ENCODE measurements at regions not wholly inside any gene's neighbourhood (a gene's known extent, or its start where the extent isn't known, plus 50 kb on each side); places are given as distances from the start of the nearest gene placed in this dataset.

DNA sequence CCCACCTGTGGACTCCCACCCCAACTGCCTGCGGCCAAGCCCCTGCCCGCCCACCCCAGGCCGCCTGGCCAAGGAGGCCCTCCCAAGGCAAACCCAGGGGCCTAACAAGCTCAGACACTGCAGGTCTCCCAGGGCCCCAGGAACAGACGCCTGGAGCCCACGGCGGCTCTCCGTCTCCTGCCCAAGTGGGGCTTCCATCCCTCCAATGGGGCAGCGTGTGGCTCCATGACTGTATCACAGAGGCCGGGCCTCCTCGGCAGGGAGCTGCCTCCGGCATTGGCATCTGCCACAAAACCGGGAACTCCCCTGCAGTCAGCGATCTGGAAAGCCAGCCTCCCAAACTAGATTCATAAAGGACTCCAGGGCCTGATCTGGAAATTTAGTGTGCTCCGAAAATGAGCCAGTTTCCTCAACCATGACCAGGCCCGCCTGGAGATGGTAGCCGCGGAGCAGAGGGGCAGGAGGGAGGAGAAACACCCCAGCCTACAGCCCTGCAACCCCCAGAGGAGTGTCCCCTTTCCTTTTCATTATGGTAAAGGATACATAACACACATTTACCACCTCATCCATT, 148.3 kb upstream of the IQSEC1 start:
- Mint-ChIP-seq H3K9me3 (ENCODE audit: insufficient read depth) (no peaks in the 10 kb centered on the region), H3K4me1 (ENCODE audit: low read depth) (peaks cover 8% of the 10 kb centered on the region)
- ATAC-seq, result no peak

DNA sequence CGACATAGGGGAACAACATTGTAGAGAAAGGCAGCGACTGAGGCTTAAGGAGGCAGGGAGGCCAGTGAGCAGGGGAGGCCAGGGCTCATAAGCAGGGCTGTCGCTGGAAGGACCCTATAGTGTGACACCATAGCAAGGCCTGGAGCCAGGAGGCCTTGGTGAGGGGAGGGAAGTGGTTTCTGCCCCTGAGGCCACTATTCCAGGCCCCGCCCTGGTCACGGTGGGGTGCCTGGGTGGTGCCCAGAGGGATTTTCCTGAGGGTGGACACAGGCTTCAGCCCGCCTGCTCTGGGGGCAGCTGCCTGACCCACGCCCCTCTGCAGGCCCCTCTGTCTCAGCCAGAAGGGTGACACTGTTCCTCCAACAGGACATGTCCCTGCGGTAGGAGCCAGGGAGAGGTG, 147.8 kb upstream of the IQSEC1 start:
- peaks cover 8% of the 10 kb centered on the region for H3K4me1 Mint-ChIP-seq (ENCODE audit: low read depth)
- H3K36me3 Mint-ChIP-seq (ENCODE audit: low read depth), result no peaks in the 10 kb centered on the region
- no peak overlapping the region for H3K4me3 Mint-ChIP-seq
- DNase-seq, result no peak
- ChIA-PET POLR2A (no interaction called here), CTCF (no interaction called here)
- H3K27ac Mint-ChIP-seq, result no peak overlapping the region
- peaks cover 6% of the 10 kb centered on the region for H3K27me3 Mint-ChIP-seq (ENCODE audit: low read depth)
- H3K9me3 Mint-ChIP-seq (ENCODE audit: insufficient read depth), result no peaks in the 10 kb centered on the region
- ATAC-seq, result no peak

More for the DNA sequence above, 148.3 kb upstream of the IQSEC1 start:
- ChIA-PET POLR2A (no interaction called here), CTCF (no interaction called here)
- Mint-ChIP-seq H3K27ac (no peak overlapping the region), H3K36me3 (ENCODE audit: low read depth) (no peaks in the 10 kb centered on the region), H3K4me3 (no peak overlapping the region), H3K27me3 (ENCODE audit: low read depth) (peaks cover 6% of the 10 kb centered on the region)
- DNase-seq, result no peak

DNA sequence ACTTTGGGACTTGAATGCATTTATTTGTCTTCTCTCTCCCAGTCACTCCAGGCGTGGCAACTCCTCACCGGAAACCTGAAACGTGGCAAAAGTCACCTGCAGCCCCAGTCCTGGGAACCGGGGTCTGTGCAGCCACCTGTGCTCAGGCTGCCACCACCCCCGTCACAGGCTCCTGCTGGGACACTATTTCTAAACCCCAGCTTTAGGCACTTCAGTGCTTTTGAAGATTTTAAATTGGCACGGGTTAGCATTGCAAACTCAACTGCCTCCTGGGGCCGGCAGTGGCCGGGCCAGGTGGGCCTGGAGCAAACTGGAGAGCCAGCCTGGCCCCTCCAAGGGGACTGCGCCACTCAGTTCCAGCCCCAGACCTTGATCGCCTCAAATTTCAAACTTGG, 146.7 kb upstream of the IQSEC1 start:
- H3K27ac Mint-ChIP-seq, result no peak overlapping the region
- CTCF ChIA-PET, result no interaction called here
- DNase-seq (no peak), ATAC-seq (no peak)
- H3K9me3 Mint-ChIP-seq (ENCODE audit: insufficient read depth), result no peaks in the 10 kb centered on the region
- POLR2A ChIA-PET, result no interaction called here
- peaks cover 8% of the 10 kb centered on the region for H3K4me1 Mint-ChIP-seq (ENCODE audit: low read depth)
- H3K36me3 Mint-ChIP-seq (ENCODE audit: low read depth), result no peaks in the 10 kb centered on the region
- H3K4me3 Mint-ChIP-seq, result no peak overlapping the region
- peaks cover 4% of the 10 kb centered on the region for H3K27me3 Mint-ChIP-seq (ENCODE audit: low read depth)

DNA sequence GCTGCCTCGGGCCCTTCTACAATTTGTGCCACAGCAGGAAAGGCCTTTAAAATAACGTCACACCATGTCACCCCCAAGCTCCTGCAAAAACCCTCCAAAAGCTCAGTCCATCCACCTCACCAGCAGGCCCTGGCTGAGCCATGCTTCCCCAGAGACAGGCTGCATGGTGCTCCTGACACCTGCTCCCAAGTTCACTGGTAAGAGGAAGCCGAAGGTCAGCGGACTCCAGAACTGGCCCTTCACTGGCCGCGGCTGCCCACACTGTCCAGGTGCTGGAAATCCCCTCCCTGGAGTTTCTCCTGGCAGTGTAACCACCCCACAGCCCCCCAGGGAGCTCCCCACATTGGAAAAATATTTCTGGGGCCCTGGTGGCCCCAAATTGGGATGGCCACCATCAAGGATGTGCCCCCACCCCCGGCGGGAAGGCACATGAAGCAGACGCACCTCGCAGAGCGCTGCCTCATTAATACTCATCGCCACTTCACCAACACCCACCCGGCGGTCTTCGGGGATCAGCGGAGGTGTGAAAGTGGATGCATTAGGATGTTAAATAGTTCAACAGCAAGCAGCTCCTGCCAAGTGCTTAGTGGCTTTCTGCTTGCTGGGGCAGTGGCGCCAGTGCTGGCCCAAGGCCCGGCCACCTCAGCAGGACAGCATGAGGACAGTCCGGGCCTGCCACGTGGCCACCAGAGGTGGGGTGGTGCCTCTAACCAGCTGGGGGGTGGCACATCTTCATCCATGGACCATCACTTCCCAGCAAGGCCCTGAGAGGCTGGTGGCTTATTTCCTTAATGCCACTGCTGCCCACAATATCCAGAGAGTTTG, 146.1 kb upstream of the IQSEC1 start:
- Mint-ChIP-seq H3K4me1 (ENCODE audit: low read depth) (peaks cover 8% of the 10 kb centered on the region), H3K36me3 (ENCODE audit: low read depth) (no peaks in the 10 kb centered on the region), H3K9me3 (ENCODE audit: insufficient read depth) (no peaks in the 10 kb centered on the region), H3K27ac (no peak overlapping the region), H3K4me3 (no peak overlapping the region), H3K27me3 (ENCODE audit: low read depth) (peaks cover 4% of the 10 kb centered on the region)
- POLR2A ChIA-PET, result interaction anchor here (1.0 kb wide), 1 partner anchor 15 kb away, joined by 3 read pairs; no protein-coding TSS in a partner anchor
- CTCF ChIA-PET, result no interaction called here
- DNase-seq (no peak), ATAC-seq (no peak)

DNA sequence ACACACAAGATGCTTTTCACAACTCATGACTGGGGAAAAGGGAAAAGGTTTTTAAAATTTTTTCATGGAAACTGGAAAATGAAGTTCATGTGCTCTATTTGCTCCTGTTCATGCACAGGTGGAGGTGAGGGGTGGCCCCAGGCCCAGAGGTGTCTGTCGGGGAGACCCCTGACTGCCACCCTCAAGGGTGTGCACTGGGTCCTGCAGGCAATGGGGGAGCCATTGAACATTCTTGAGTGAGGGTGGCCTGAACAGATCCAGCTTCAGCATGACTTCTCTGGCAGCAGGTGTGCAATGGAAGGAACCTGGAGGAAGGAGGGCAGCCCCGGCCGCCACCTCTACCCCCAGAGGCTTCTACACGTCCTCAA, 145.3 kb upstream of the IQSEC1 start:
- Mint-ChIP-seq H3K9me3 (ENCODE audit: insufficient read depth) (no peaks in the 10 kb centered on the region), H3K36me3 (ENCODE audit: low read depth) (no peaks in the 10 kb centered on the region), H3K4me3 (no peak overlapping the region), H3K4me1 (ENCODE audit: low read depth) (peaks cover 3% of the 10 kb centered on the region), H3K27ac (no peak overlapping the region), H3K27me3 (ENCODE audit: low read depth) (peaks cover 4% of the 10 kb centered on the region)
- ATAC-seq (no peak), DNase-seq (no peak)
- ChIA-PET POLR2A (no interaction called here), CTCF (no interaction called here)

DNA sequence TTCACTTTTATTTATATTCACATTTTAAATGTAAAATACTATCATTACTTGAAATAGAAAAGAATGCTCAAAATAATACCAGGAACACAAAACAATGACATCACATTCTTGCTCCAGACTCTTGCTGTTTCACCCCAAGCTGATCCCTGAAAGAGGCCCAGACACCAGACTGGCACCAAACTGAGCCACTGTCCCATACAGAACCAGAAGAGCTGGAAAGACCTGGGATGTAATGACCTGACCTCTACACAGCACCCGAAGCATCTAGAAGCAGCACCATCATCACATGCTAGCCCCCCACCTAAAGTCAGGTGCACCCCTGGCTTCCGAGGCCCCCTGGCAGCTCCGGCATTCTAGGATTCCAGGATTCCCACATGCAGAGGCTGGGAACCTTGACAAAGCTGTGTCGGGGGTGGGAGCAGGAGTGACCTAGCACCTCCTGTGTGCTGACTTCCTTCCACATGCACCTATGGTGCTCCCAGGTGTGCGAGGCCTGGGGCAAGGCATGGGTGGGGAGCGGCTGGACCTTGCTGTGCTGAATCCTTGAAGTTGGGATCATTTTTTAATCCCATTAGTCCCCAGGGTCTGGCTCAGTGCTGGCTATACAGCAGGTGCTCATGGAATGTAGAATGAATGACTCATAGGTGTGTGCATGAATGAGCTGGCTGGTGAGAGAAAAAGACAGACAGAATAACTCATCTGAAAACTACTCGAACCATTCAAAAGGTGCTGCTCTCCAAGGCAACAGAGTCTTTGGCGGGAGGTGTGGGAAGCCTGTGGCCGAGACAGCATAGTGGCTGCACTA, 144.7 kb upstream of the IQSEC1 start:
- ChIA-PET CTCF (no interaction called here), POLR2A (no interaction called here)
- H3K9me3 Mint-ChIP-seq (ENCODE audit: insufficient read depth), result no peaks in the 10 kb centered on the region
- no peak overlapping the region for H3K4me3 Mint-ChIP-seq
- H3K27ac Mint-ChIP-seq, result no peak overlapping the region
- no peaks in the 10 kb centered on the region for H3K4me1 Mint-ChIP-seq (ENCODE audit: low read depth)
- H3K36me3 Mint-ChIP-seq (ENCODE audit: low read depth), result no peaks in the 10 kb centered on the region
- DNase-seq (no peak), ATAC-seq (no peak)
- H3K27me3 Mint-ChIP-seq (ENCODE audit: low read depth), result peaks cover 4% of the 10 kb centered on the region

DNA sequence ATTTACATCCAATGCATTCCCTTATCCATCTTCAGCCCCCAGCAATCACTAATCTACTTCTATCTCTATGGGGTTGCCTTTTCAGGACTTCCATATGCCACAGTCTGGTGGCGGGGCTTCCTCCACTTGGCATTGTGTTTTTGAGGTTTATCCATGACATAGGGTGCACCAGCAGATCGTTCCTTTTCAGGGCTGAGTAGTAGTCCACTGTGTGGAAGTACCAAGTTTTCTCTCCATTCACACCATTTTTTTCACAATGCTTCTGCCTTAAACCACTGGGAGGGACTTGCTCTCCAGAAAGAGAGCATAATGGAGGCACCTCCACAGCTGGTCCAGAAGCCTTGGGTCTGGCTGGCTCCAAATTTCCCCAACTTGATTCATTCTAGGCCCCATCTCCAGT, 144.0 kb upstream of the IQSEC1 start:
- H3K4me1 Mint-ChIP-seq (ENCODE audit: low read depth), result no peaks in the 10 kb centered on the region
- H3K9me3 Mint-ChIP-seq (ENCODE audit: insufficient read depth), result no peaks in the 10 kb centered on the region
- CTCF ChIA-PET, result no interaction called here
- peaks cover 4% of the 10 kb centered on the region for H3K27me3 Mint-ChIP-seq (ENCODE audit: low read depth)
- POLR2A ChIA-PET, result no interaction called here
- no peak overlapping the region for H3K27ac Mint-ChIP-seq
- DNase-seq (no peak), ATAC-seq (no peak)
- H3K36me3 Mint-ChIP-seq (ENCODE audit: low read depth), result no peaks in the 10 kb centered on the region
- H3K4me3 Mint-ChIP-seq, result no peak overlapping the region

DNA sequence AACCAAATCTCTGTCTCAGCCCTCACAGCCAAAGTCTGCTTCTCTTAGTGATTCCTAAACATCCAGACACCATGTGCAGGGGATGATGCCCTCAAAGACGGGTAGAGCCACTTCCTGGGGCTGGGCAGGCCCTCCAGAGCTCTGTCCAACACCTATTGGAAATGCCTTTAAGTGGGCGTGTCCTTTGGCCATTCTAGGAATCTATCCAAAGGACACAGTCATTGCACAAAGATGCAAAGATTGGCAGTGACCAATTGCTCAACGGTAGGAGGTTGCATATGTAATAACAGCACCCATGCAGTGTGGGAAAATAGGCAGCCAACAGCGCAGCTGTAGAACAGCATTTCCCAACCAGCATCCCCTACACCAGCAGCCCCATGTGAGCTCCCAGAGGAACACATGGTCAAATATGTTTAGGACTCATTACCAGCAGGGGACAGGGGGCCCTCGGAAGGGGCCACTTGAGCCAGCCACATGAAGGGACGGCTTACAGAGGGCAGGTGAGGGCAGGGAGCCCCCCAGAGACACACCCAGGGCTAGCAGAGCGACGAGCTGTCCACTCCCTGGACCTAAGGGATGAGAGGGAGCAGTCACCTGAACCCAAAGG, 142.8 kb upstream of the IQSEC1 start:
- POLR2A ChIA-PET, result no interaction called here
- Mint-ChIP-seq H3K9me3 (ENCODE audit: insufficient read depth) (no peaks in the 10 kb centered on the region), H3K4me1 (ENCODE audit: low read depth) (no peaks in the 10 kb centered on the region), H3K27ac (no peak overlapping the region), H3K27me3 (ENCODE audit: low read depth) (peaks cover 4% of the 10 kb centered on the region), H3K36me3 (ENCODE audit: low read depth) (no peaks in the 10 kb centered on the region), H3K4me3 (no peak overlapping the region)
- no peak for ATAC-seq
- CTCF ChIA-PET, result interaction anchor here (0.9 kb wide), 1 partner anchor 14 kb away, joined by 4 read pairs; no protein-coding TSS in a partner anchor
- DNase-seq, result no peak

DNA sequence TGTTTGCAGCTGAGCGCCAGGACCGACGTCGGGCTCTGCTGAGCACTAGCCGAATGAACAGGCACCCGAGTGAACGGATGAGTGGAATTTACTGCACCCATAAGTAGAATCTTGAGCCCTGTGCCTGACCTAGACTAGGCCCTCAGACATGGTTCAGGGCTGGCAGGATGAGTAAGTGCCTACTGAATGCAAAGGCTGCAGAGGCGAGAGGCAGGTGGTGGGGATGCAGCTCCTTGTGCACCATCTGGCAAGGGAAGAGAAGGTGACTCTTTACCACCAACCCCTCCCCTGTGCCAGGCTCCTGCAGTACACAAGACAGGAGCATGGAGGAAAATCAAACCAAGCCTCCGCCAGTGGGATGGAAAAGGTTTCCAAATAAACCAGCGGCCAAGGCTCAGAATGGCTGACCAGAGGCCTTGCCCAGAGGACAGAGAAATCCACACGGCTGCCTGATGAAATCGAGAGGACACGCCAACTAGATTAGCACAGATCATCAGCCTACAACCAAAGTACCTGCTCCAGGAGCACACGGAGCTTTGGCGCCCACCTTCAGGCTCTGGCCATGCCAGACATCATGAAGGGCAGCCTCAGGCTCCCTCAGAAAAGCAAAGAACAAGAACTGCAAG, 141.7 kb upstream of the IQSEC1 start:
- H3K4me3 Mint-ChIP-seq, result no peak overlapping the region
- no peaks in the 10 kb centered on the region for H3K4me1 Mint-ChIP-seq (ENCODE audit: low read depth)
- no peak overlapping the region for H3K27ac Mint-ChIP-seq
- H3K9me3 Mint-ChIP-seq (ENCODE audit: insufficient read depth), result no peaks in the 10 kb centered on the region
- no peak for DNase-seq
- peaks cover 4% of the 10 kb centered on the region for H3K27me3 Mint-ChIP-seq (ENCODE audit: low read depth)
- H3K36me3 Mint-ChIP-seq (ENCODE audit: low read depth), result no peaks in the 10 kb centered on the region
- POLR2A ChIA-PET, result no interaction called here
- ATAC-seq, result no peak
- CTCF ChIA-PET, result interaction anchor here (0.9 kb wide), 1 partner anchor 123 kb away, joined by 3 read pairs; no protein-coding TSS in a partner anchor

DNA sequence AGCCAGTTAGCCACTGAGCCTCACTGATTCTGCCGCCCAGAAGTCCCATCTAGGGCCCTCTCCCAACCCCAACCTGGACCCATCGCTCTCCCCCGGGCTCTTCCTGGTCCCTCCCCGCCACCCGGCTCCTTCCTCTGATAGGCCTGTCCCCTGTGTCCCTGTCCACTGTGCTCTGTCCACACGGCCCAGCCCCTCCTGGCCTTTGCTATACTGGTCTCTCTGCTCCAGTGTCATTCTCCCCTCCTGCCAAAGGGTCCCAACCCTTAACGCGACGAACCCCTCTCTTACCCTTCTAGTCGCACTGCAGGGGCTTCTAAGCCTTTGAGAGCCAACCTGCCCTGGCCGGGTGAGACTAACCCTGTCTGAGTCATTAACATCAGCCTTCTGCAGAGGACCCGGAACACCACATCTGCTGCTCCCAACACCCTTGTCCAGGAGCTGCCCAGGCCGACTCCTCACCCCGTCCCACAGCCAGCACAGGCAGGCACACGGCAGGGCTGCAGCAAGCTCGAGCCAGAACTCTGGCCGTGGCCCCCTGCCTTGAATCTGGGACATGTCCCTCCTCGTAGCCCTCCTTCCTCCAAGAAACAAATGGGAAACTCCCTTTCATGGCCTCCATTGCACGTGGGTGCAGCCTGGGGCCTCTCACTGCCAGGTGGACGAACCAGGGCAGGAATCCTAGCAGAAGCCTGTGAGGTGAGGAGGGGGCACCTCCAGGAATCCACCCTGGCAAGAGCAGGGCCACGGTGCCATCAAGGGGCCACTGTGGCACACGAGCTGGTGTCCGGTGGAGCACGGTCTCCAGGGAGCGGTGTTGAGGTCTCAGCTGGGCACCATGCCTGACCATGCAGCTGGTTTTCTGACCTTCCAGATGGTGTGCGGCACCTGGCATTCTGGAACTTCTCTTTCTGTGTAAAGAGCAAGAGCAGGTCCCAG, 140.9 kb upstream of the IQSEC1 start:
- DNase-seq, result no peak
- Mint-ChIP-seq H3K36me3 (ENCODE audit: low read depth) (no peaks in the 10 kb centered on the region), H3K9me3 (ENCODE audit: insufficient read depth) (no peaks in the 10 kb centered on the region), H3K27me3 (ENCODE audit: low read depth) (peaks cover 4% of the 10 kb centered on the region), H3K4me3 (no peak overlapping the region), H3K4me1 (ENCODE audit: low read depth) (no peaks in the 10 kb centered on the region), H3K27ac (no peak overlapping the region)
- ChIA-PET CTCF (interaction anchor here (0.9 kb wide), 1 partner anchor 122 kb away, joined by 3 read pairs; no protein-coding TSS in a partner anchor), POLR2A (no interaction called here)
- no peak for ATAC-seq

DNA sequence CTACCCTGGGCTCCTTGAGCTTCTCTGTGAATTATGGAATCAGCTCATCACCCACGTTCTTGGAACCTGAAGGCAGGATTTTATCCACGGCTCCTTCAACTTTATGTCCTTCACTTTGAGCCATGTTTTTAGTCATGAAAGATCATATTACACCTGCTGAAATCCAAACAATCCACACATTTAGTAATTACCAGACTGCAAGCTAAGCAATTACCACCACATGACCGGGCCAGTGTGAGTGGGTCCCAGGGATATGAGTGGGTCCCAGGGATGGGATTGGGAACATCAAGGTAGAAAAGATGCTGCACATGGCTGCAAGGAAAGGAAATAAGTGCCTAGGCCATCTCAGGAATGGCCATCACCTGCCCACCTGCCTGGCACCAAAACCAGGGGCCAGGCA, 140.3 kb upstream of the IQSEC1 start:
- Mint-ChIP-seq H3K27ac (no peak overlapping the region), H3K36me3 (ENCODE audit: low read depth) (no peaks in the 10 kb centered on the region), H3K4me3 (no peak overlapping the region), H3K4me1 (ENCODE audit: low read depth) (no peaks in the 10 kb centered on the region), H3K9me3 (ENCODE audit: insufficient read depth) (no peaks in the 10 kb centered on the region), H3K27me3 (ENCODE audit: low read depth) (peaks cover 1% of the 10 kb centered on the region)
- no peak for DNase-seq
- CTCF ChIA-PET, result no interaction called here
- no peak for ATAC-seq
- POLR2A ChIA-PET, result interaction anchor here (0.7 kb wide), 1 partner anchor 57 kb away, joined by 3 read pairs; no protein-coding TSS in a partner anchor
